SK-N-MC (cell line): ENCODE measurements at regions not wholly inside any gene's neighbourhood (a gene's known extent, or its start where the extent isn't known, plus 50 kb on each side); places are given as distances from the start of the nearest gene placed in this dataset.

Source experiments
- EZH2 ChIP-seq: fragments of 200-600 bp; sonication (generic); IDR thresholded peaks from one replicate; pipeline ENCODE4 v1.6.1; 2017; ENCODE audit warnings: antibody characterized with exemption
- FOXP2 ChIP-seq: optimal IDR thresholded peaks from 2 replicates; pipeline ENCODE3; 2011; ENCODE audit warnings: mild to moderate bottlenecking, moderate library complexity; ENCODE audit not compliant: insufficient read depth; ENCODE audit errors: extremely low read length, control extremely low read depth
- POLR2AphosphoS5 ChIP-seq: IDR thresholded peaks from 2 replicates; pipeline ENCODE4 v1.6.1; 2012; ENCODE audit warnings: mild to moderate bottlenecking, low read depth, low read length, borderline replicate concordance

- TF ChIP-seq POLR2AphosphoS5 (no peak), EZH2 (no peak), FOXP2 (no peak)
Observed at GRCh38 chr14:44297437-44297836, 209.6 kb downstream of the FSCB start.
